Muscle layer of duodenum (tissue), 2 donors: ENCODE measurements at regions not wholly inside any gene's neighbourhood (a gene's known extent, or its start where the extent isn't known, plus 50 kb on each side); places are given as distances from the start of the nearest gene placed in this dataset.

Experiments
- H3K27ac ChIP-seq: one replicate; pipeline ENCODE4 v1.7.0; 2013; ENCODE audit warnings: mild to moderate bottlenecking, low read length
- H3K27me3 ChIP-seq: one replicate; pipeline ENCODE4 v1.7.0; 2013; ENCODE audit warnings: low read depth, mild to moderate bottlenecking, control low read depth, low read length
- H3K36me3 ChIP-seq, 2 donors: one replicate each; pipeline ENCODE4 v1.7.0; 2013; ENCODE audit warnings: low read length in 2 of 2, control low read depth in 1 of 2, mild to moderate bottlenecking in 1 of 2; ENCODE audit not compliant: insufficient read depth in 2 of 2, control insufficient read depth in 1 of 2
- H3K4me1 ChIP-seq, 2 donors: one replicate each; pipeline ENCODE4 v1.7.0; 2013; ENCODE audit warnings: low read length in 2 of 2, mild to moderate bottlenecking in 2 of 2, control low read depth in 1 of 2, moderate library complexity in 1 of 2; ENCODE audit not compliant: insufficient read depth in 2 of 2, control insufficient read depth in 1 of 2
- H3K4me3 ChIP-seq, 2 donors: one replicate each; pipeline ENCODE4 v1.7.0; 2013; ENCODE audit warnings: low read length in 2 of 2, low read depth in 1 of 2, mild to moderate bottlenecking in 1 of 2
- H3K9me3 ChIP-seq, 2 donors: one replicate each; pipeline ENCODE4 v1.7.0; 2013; ENCODE audit warnings: low read length in 2 of 2, control low read depth in 1 of 2, mild to moderate bottlenecking in 1 of 2; ENCODE audit not compliant: control insufficient read depth in 1 of 2
- donor health status: healthy.

- Histone ChIP-seq H3K27me3 (no peaks in the 10 kb centered on the region), H3K9me3 (no peaks in the 10 kb centered on the region), H3K4me3 (no peak overlapping the region), H3K36me3 (no peaks in the 10 kb centered on the region), H3K4me1 (peaks cover 5 to 11% of the 10 kb centered on the region in 2 donors), H3K27ac (no peak overlapping the region)
Measured at GRCh38 chr7:45973725-45974532, 52.9 kb upstream of the IGFBP3 start.

- H3K36me3 ChIP-seq, result no peaks in the 10 kb centered on the region
- H3K4me3 ChIP-seq, result no peak overlapping the region
- no peaks in the 10 kb centered on the region for H3K27me3 ChIP-seq
- peaks cover 0 to 4% of the 10 kb centered on the region in 2 donors for H3K4me1 ChIP-seq
- H3K27ac ChIP-seq, result no peak overlapping the region
- H3K9me3 ChIP-seq, result no peaks in the 10 kb centered on the region
Measured at GRCh38 chr7:45972629-45973312, 51.7 kb upstream of the IGFBP3 start.

GRCh38 chr7:45971661-45972175 lies 50.6 kb upstream of the IGFBP3 start:
- no peaks in the 10 kb centered on the region for H3K4me1 ChIP-seq
- H3K36me3 ChIP-seq, result no peaks in the 10 kb centered on the region
- H3K4me3 ChIP-seq, result no peak overlapping the region
- no peak overlapping the region for H3K27ac ChIP-seq
- no peaks in the 10 kb centered on the region for H3K27me3 ChIP-seq
- no peaks in the 10 kb centered on the region for H3K9me3 ChIP-seq

- Histone ChIP-seq H3K4me1 (no peaks in the 10 kb centered on the region), H3K4me3 (no peak overlapping the region), H3K27ac (no peak overlapping the region), H3K36me3 (no peaks in the 10 kb centered on the region), H3K27me3 (no peaks in the 10 kb centered on the region), H3K9me3 (no peaks in the 10 kb centered on the region)
Measured at GRCh38 chr7:45971171-45971570, 50.1 kb upstream of the IGFBP3 start.
